Calu3 (cell line): ENCODE measurements at regions not wholly inside any gene's neighbourhood (a gene's known extent, or its start where the extent isn't known, plus 50 kb on each side); places are given as distances from the start of the nearest gene placed in this dataset.

Experiments
- BruUV-seq: library from RNA; stranded (reverse); fragments of 400-500 nt; replicated peaks from 2 replicates; lab custom pipeline; 2021; lab: Mats Ljungman, UMichigan
- CTCF ChIA-PET: fragments of 300-600 bp; sonication (Branson Sonifier 250); formaldehyde crosslinking; loops from one replicate; lab custom pipeline; 2022; ENCODE audit warnings: antibody characterized with exemption; lab: Charles Lee
- DNase-seq: peaks from one replicate; pipeline ENCODE4 v3.0.0; 2022
- H3K27ac Mint-ChIP-seq: one replicate; pipeline ENCODE4 v1.8.0; 2022; ENCODE audit warnings: mixed read lengths; ENCODE audit not compliant: unreplicated experiment
- H3K27me3 Mint-ChIP-seq: one replicate; pipeline ENCODE4 v1.8.0; 2022; ENCODE audit warnings: mixed read lengths; ENCODE audit not compliant: unreplicated experiment
- H3K36me3 Mint-ChIP-seq: one replicate; pipeline ENCODE4 v1.8.0; 2022; ENCODE audit warnings: mild to moderate bottlenecking, moderate library complexity, mixed read lengths; ENCODE audit not compliant: insufficient read depth, unreplicated experiment
- H3K4me1 Mint-ChIP-seq: one replicate; pipeline ENCODE4 v1.8.0; 2022; ENCODE audit warnings: mild to moderate bottlenecking, low read depth, mixed read lengths; ENCODE audit not compliant: unreplicated experiment
- H3K4me3 Mint-ChIP-seq: one replicate; pipeline ENCODE4 v1.8.0; 2022; ENCODE audit warnings: mild to moderate bottlenecking, low read depth, moderate library complexity, mixed read lengths; ENCODE audit not compliant: unreplicated experiment
- H3K9me3 Mint-ChIP-seq: one replicate; pipeline ENCODE4 v1.8.0; 2022; ENCODE audit warnings: low read depth, mixed read lengths; ENCODE audit not compliant: unreplicated experiment
- intact Hi-C: fragments of 100-400 bp; cut with micrococcal nuclease; formaldehyde crosslinking; loops from one replicate; pipeline ENCODE4 v1.10.0; 2022; ENCODE audit not compliant: unreplicated experiment
- TF ChIP-seq, protein P1 (sequence below): fragments of 200-600 bp; IDR thresholded peaks from one replicate; pipeline ENCODE4 v1.8.0; 2022; ENCODE audit warnings: antibody characterized with exemption; ENCODE audit not compliant: unreplicated experiment

- intact Hi-C loops, result no loop called here
- CTCF ChIA-PET, result no interaction called here
- Mint-ChIP-seq H3K9me3 (peaks cover 5% of the 10 kb centered on the region), H3K36me3 (no peaks in the 10 kb centered on the region), H3K27me3 (no peaks in the 10 kb centered on the region), H3K27ac (no peak overlapping the region), H3K4me1 (no peaks in the 10 kb centered on the region), H3K4me3 (no peak overlapping the region)
- no TSS peak for BruUV-seq
- DNase-seq, result no peak
- TF ChIP-seq, protein P1, sequence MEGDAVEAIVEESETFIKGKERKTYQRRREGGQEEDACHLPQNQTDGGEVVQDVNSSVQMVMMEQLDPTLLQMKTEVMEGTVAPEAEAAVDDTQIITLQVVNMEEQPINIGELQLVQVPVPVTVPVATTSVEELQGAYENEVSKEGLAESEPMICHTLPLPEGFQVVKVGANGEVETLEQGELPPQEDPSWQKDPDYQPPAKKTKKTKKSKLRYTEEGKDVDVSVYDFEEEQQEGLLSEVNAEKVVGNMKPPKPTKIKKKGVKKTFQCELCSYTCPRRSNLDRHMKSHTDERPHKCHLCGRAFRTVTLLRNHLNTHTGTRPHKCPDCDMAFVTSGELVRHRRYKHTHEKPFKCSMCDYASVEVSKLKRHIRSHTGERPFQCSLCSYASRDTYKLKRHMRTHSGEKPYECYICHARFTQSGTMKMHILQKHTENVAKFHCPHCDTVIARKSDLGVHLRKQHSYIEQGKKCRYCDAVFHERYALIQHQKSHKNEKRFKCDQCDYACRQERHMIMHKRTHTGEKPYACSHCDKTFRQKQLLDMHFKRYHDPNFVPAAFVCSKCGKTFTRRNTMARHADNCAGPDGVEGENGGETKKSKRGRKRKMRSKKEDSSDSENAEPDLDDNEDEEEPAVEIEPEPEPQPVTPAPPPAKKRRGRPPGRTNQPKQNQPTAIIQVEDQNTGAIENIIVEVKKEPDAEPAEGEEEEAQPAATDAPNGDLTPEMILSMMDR, result no peak
These were observed 255.8 kb upstream of the MYO3A start for GRCh38 chr10:25678220-25678619.

DNA sequence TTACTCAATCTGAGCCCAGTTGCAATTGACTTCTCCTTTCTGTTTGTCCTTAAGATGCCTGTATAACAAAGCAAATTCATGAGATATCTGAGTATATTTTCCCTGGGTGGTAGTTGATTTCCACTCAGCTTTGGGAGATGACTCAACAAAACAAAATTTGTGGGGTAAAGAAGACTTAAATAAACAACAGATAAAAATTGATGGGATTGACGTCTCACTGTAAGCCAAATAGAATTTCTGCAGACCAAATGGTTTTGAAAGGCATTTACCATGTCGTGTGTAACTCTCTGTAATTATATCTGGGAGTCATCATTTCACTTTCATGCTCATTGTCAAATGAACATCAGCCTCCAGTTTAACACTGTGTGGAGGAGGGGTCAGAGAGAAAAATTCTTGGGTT, 255.4 kb upstream of the MYO3A start:
- H3K36me3 Mint-ChIP-seq, result no peaks in the 10 kb centered on the region
- no TSS peak for BruUV-seq
- H3K27me3 Mint-ChIP-seq, result no peaks in the 10 kb centered on the region
- CTCF ChIA-PET, result no interaction called here
- H3K27ac Mint-ChIP-seq, result no peak overlapping the region
- H3K9me3 Mint-ChIP-seq, result peaks cover 5% of the 10 kb centered on the region
- no peaks in the 10 kb centered on the region for H3K4me1 Mint-ChIP-seq
- intact Hi-C loops, result no loop called here
- no peak for DNase-seq
- no peak overlapping the region for H3K4me3 Mint-ChIP-seq
- TF ChIP-seq, protein P1, result no peak

- H3K4me1 Mint-ChIP-seq, result no peaks in the 10 kb centered on the region
- peak overlapping the region; percentile 21 for H3K4me3 Mint-ChIP-seq
- peaks cover 28% of the 10 kb centered on the region for H3K27me3 Mint-ChIP-seq
- BruUV-seq, result no TSS peak
- H3K9me3 Mint-ChIP-seq, result no peaks in the 10 kb centered on the region
- CTCF ChIA-PET, result interaction anchor here (0.8 to 1.0 kb wide), 2 partner anchors 420 to 569 kb away, joined by 3 to 4 read pairs; no protein-coding TSS in a partner anchor
- no peaks in the 10 kb centered on the region for H3K36me3 Mint-ChIP-seq
- no peak overlapping the region for H3K27ac Mint-ChIP-seq
- intact Hi-C loops, result loop anchor here (1.0 kb wide), 1 partner anchor 569 kb away; no protein-coding TSS in a partner anchor
- TF ChIP-seq, protein P1, result no peak
- DNase-seq, result peak; percentile 33
These were observed 251.7 kb upstream of the MYO3A start for GRCh38 chr10:25682203-25682851.

DNA sequence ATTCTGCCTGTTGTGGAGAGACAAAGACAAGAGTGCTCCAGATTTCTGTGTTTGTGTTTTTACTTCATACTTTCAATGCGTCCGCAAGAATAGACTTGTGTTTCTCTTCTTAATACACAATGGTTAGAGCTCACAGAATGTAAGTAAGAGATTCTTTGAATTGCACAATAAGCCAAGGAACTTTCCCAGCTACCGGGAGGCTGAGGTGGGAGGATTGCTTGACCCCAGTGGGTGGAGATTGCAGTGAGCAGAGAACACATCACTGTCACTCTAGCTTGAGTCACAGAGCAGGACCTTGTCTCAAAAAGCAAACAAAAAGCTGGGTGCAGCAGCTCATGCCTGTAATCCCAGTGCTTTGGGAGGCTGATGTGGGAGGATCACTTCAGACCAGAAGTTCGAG, 250.7 kb upstream of the MYO3A start:
- Mint-ChIP-seq H3K4me1 (no peaks in the 10 kb centered on the region), H3K36me3 (no peaks in the 10 kb centered on the region), H3K9me3 (no peaks in the 10 kb centered on the region), H3K27ac (no peak overlapping the region), H3K4me3 (no peak overlapping the region), H3K27me3 (peaks cover 31% of the 10 kb centered on the region)
- BruUV-seq, result no TSS peak
- DNase-seq, result no peak
- TF ChIP-seq, protein P1, result no peak
- CTCF ChIA-PET, result no interaction called here
- intact Hi-C loops, result no loop called here
